ENCODE measurements at regions not wholly inside any gene's neighbourhood (a gene's known extent, or its start where the extent isn't known, plus 50 kb on each side); places are given as distances from the start of the nearest gene placed in this dataset.

DNA sequence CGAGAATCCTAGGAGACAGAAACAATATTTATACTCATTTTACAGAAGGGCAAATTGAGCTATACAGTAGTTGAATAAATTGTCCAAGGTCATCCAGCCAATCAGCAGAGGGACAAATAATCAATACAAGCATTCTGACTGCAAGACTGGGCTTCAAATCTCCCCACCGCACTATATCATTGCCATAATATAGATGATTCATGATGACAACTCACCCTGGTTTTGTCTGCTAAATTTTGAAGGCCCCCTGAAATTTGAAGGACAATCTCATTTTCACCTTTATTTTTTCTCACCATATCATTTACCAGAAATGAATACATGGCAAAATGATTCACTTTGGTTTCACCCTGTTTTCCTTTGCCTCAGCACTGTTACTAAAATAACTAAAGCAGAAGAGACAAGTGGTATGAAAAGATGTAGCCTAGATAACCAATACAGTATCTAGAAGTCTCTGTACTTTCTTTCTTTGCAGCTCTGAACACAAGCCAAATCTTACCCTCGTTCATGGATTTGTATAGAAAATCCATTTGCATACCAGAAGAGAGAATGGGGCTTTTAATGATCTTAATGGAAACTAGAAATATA lies 292.5 kb downstream of the TTLL7 start:
- TF ChIP-seq, protein P1, sequence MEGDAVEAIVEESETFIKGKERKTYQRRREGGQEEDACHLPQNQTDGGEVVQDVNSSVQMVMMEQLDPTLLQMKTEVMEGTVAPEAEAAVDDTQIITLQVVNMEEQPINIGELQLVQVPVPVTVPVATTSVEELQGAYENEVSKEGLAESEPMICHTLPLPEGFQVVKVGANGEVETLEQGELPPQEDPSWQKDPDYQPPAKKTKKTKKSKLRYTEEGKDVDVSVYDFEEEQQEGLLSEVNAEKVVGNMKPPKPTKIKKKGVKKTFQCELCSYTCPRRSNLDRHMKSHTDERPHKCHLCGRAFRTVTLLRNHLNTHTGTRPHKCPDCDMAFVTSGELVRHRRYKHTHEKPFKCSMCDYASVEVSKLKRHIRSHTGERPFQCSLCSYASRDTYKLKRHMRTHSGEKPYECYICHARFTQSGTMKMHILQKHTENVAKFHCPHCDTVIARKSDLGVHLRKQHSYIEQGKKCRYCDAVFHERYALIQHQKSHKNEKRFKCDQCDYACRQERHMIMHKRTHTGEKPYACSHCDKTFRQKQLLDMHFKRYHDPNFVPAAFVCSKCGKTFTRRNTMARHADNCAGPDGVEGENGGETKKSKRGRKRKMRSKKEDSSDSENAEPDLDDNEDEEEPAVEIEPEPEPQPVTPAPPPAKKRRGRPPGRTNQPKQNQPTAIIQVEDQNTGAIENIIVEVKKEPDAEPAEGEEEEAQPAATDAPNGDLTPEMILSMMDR (IDR thresholded peaks at IDR 0.05): no peak
- TF ChIP-seq POLR2A (IDR thresholded peaks at IDR 0.05): no peak
